ENCODE measurements at regions not wholly inside any gene's neighbourhood (a gene's known extent, or its start where the extent isn't known, plus 50 kb on each side); places are given as distances from the start of the nearest gene placed in this dataset.

DNA sequence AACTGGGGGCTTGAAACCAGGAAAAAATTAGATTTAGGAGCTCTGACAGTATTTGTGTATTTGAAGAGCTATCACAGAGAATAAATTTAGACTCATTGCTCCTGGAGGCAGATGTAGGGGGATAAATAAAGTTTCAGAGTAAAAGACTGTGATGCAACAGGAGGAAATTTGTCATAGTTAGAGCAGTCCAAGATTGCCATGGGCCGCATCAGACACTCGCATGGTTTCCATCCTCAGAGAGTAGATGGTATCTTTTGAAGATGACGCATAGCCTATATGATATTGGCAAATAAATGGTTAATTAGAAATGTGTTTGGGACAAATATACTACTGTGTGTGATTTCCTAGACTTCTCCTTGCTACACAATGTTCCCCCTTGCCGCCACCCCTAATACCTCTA, 170.5 kb downstream of the FTCDNL1 start:
- TF ChIP-seq ZC3H11A (IDR thresholded peaks at IDR 0.05) (no peak), RFX5 (IDR thresholded peaks at IDR 0.05) (no peak), CHD4 (IDR thresholded peaks at IDR 0.05; ENCODE audit: borderline replicate concordance) (no peak), MAZ (IDR thresholded peaks at IDR 0.05; ENCODE audit: borderline replicate concordance, low read depth, low read length) (no peak), JUNB (IDR thresholded peaks at IDR 0.05) (no peak)
- TF ChIP-seq, protein P1, sequence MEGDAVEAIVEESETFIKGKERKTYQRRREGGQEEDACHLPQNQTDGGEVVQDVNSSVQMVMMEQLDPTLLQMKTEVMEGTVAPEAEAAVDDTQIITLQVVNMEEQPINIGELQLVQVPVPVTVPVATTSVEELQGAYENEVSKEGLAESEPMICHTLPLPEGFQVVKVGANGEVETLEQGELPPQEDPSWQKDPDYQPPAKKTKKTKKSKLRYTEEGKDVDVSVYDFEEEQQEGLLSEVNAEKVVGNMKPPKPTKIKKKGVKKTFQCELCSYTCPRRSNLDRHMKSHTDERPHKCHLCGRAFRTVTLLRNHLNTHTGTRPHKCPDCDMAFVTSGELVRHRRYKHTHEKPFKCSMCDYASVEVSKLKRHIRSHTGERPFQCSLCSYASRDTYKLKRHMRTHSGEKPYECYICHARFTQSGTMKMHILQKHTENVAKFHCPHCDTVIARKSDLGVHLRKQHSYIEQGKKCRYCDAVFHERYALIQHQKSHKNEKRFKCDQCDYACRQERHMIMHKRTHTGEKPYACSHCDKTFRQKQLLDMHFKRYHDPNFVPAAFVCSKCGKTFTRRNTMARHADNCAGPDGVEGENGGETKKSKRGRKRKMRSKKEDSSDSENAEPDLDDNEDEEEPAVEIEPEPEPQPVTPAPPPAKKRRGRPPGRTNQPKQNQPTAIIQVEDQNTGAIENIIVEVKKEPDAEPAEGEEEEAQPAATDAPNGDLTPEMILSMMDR (IDR thresholded peaks at IDR 0.05) = no peak
- DNase-seq (ENCODE audit: low read depth in 1 of 2, low spot score in 1 of 2) (no peak), ATAC-seq (no peak), FAIRE-seq (no peak)
- WGBS (ENCODE audit: missing lambda C conversion rate) = 81% methylated on average over 4 of the region's 4 CpGs
- Histone ChIP-seq H3K4me2 (no peak overlapping the region), H3K9me3 (no peaks in the 10 kb centered on the region), H3K4me3 (no peak overlapping the region), H3K27ac (no peak overlapping the region), H3K4me1 (peaks cover 7% of the 10 kb centered on the region; the same call in 2 of the 3 replicates)
- ChIA-PET CTCF (interaction anchor here (1.0 kb wide), 1 partner anchor 9 kb away, joined by 3 read pairs; no protein-coding TSS in a partner anchor), POLR2A (no interaction called here)

DNA sequence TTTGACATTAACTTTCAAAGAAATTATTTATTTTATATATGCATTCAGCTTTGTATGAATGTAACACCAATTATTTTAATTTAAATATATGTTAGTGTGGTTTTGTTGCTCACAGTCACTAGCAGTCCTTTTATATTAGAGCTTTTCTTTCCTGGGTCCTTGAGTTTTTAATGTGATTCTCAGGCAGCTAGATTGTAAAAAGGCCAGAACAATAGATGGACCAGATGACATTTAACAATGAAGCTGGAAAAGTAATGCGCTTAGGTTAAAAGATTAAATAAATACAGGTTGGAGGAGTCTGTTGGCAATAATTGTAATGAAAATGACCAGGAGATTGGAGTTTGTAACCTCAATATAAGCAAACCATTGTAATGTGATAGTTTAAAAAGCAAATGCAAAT, 171.1 kb downstream of the FTCDNL1 start:
- no peak for TF ChIP-seq KDM1A (IDR thresholded peaks at IDR 0.05; ENCODE audit: low read depth)
- no peak for TF ChIP-seq JUNB (IDR thresholded peaks at IDR 0.05)
- TF ChIP-seq ESRRA (IDR thresholded peaks at IDR 0.05; ENCODE audit: borderline replicate concordance, low read length) = no peak
- TF ChIP-seq, protein P2, sequence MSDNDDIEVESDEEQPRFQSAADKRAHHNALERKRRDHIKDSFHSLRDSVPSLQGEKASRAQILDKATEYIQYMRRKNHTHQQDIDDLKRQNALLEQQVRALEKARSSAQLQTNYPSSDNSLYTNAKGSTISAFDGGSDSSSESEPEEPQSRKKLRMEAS (IDR thresholded peaks at IDR 0.05) = no peak
- ChIA-PET POLR2A (no interaction called here), CTCF (interaction anchor here (1.0 kb wide), 1 partner anchor 9 kb away, joined by 3 read pairs; no protein-coding TSS in a partner anchor)
- ATAC-seq (no peak), DNase-seq (ENCODE audit: low read depth in 1 of 2, low spot score in 1 of 2) (no peak), FAIRE-seq (no peak)
- H3K4me2 ChIP-seq = no peak overlapping the region
- no peak overlapping the region for H3K4me3 ChIP-seq
- H3K9me3 ChIP-seq = no peaks in the 10 kb centered on the region
- H3K27ac ChIP-seq = no peak overlapping the region
- 85% methylated on average over 1 of the region's 1 CpG for WGBS (ENCODE audit: missing lambda C conversion rate)
- peaks cover 7% of the 10 kb centered on the region; the same call in 2 of the 3 replicates for H3K4me1 ChIP-seq

DNA sequence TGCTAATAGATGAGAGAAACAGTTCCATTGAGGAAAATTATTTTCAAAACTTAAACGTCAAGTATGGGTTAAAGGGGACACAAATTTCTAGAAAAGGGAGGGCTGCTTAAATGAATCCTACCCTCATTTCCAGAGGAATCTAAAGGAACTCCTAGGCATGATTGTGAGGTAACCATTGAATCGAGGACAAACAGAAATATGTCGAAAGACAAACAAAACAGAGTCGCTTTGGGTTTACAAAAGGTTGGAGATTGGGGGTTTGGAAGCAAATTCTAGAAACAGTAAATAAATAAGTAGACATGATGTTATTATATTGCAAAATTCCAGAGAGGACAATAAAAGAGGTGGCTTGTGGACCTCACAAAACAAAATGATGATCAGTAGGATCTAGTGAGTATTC, 173.1 kb downstream of the FTCDNL1 start:
- no peak overlapping the region for H3K4me3 ChIP-seq
- H3K4me1 ChIP-seq = peaks cover 7% of the 10 kb centered on the region; the same call in 2 of the 3 replicates
- peak overlapping the region; percentile 30; the same call in 2 of the 3 replicates for H3K4me2 ChIP-seq
- H3K9me3 ChIP-seq = no peaks in the 10 kb centered on the region
- no peak for FAIRE-seq
- 3% methylated on average over 4 of the region's 4 CpGs for WGBS (ENCODE audit: missing lambda C conversion rate)
- no peak overlapping the region for H3K27ac ChIP-seq
- CTCF ChIA-PET = no interaction called here
- POLR2A ChIA-PET = no interaction called here
- peak in 1 of 2 experiments; percentile 40; a peak in 1 of 6 replicates for ATAC-seq
- TF ChIP-seq CEBPB (IDR thresholded peaks at IDR 0.05) (0 out of 4 replicates have a peak, but pooled peaks of 1 of the 2 experiments have one; percentile 46), SREBF2 (IDR thresholded peaks at IDR 0.05) (no peak), POLR2AphosphoS2 (conservative IDR thresholded peaks at IDR 0.05; ENCODE audit: low read length) (no peak)
- TF ChIP-seq, protein P3, sequence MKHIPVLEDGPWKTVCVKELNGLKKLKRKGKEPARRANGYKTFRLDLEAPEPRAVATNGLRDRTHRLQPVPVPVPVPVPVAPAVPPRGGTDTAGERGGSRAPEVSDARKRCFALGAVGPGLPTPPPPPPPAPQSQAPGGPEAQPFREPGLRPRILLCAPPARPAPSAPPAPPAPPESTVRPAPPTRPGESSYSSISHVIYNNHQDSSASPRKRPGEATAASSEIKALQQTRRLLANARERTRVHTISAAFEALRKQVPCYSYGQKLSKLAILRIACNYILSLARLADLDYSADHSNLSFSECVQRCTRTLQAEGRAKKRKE (CRISPR knock-in tag; IDR thresholded peaks at IDR 0.05; ENCODE audit: low read depth) = no peak
- DNase-seq (ENCODE audit: low read depth in 1 of 2, low spot score in 1 of 2) = peak in 1 of 2 experiments; percentile 16

DNA sequence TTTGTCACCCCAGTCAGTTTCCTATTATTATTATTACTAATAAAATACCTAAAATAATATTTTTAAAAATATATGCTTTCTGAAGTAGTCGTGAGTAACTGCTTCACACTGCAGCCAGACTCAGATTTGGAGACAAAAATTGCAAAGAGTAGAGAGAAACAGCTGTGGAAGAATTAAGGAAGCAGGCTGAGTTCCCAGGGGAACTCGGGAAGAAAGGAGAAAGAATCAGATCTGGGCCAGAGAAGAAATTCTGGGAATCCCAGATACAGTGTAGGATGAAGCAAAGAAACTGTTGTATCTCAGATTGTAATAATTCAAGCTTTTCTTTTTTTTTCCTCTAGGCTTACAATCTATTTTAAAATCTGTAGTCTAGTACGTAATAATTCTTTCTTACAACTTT, 182.3 kb downstream of the FTCDNL1 start:
- FAIRE-seq (no peak), DNase-seq (ENCODE audit: low read depth in 1 of 2, low spot score in 1 of 2) (no peak), ATAC-seq (no peak)
- TF ChIP-seq HDAC2 (IDR thresholded peaks at IDR 0.05) (no peak), SMC3 (IDR thresholded peaks at IDR 0.05) (no peak), FOXS1 (CRISPR knock-in tag; IDR thresholded peaks at IDR 0.05) (no peak), JUNB (IDR thresholded peaks at IDR 0.05) (no peak), RARB (CRISPR knock-in tag; IDR thresholded peaks at IDR 0.05) (no peak), MAFK (IDR thresholded peaks at IDR 0.05; ENCODE audit: partially characterized antibody) (no peak), FOSB (CRISPR knock-in tag; IDR thresholded peaks at IDR 0.05) (no peak), ZFP36 (IDR thresholded peaks at IDR 0.05; ENCODE audit: borderline replicate concordance, partially characterized antibody) (no peak), RNF2 (IDR thresholded peaks at IDR 0.05; ENCODE audit: borderline replicate concordance, low read depth) (no peak), ZC3H11A (IDR thresholded peaks at IDR 0.05) (no peak)
- TF ChIP-seq, protein P4, sequence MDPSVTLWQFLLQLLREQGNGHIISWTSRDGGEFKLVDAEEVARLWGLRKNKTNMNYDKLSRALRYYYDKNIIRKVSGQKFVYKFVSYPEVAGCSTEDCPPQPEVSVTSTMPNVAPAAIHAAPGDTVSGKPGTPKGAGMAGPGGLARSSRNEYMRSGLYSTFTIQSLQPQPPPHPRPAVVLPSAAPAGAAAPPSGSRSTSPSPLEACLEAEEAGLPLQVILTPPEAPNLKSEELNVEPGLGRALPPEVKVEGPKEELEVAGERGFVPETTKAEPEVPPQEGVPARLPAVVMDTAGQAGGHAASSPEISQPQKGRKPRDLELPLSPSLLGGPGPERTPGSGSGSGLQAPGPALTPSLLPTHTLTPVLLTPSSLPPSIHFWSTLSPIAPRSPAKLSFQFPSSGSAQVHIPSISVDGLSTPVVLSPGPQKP (IDR thresholded peaks at IDR 0.05; ENCODE audit: low read depth, low read length) = no peak
- TF ChIP-seq, protein P5, sequence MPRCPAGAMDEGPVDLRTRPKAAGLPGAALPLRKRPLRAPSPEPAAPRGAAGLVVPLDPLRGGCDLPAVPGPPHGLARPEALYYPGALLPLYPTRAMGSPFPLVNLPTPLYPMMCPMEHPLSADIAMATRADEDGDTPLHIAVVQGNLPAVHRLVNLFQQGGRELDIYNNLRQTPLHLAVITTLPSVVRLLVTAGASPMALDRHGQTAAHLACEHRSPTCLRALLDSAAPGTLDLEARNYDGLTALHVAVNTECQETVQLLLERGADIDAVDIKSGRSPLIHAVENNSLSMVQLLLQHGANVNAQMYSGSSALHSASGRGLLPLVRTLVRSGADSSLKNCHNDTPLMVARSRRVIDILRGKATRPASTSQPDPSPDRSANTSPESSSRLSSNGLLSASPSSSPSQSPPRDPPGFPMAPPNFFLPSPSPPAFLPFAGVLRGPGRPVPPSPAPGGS (IDR thresholded peaks at IDR 0.05) = no peak
- 26% methylated on average over 3 of the region's 3 CpGs for WGBS (ENCODE audit: missing lambda C conversion rate)
- no peak overlapping the region for H3K4me3 ChIP-seq
- POLR2A ChIA-PET = no interaction called here
- H3K4me2 ChIP-seq = no peak overlapping the region
- CTCF ChIA-PET = no interaction called here
- no peaks in the 10 kb centered on the region for H3K9me3 ChIP-seq
- H3K27ac ChIP-seq = no peak overlapping the region
- H3K4me1 ChIP-seq = no peaks in the 10 kb centered on the region

Measured in A549 (cell line).